ENCODE measurements at regions not wholly inside any gene's neighbourhood (a gene's known extent, or its start where the extent isn't known, plus 50 kb on each side); places are given as distances from the start of the nearest gene placed in this dataset.
A peak's percentile ranks its signal among the peaks of the same experiment; 100 is the strongest.

- H3K9ac ChIP-seq (ENCODE audit: low read length): no peak overlapping the region
- H3F3A ChIP-seq (ENCODE audit: insufficient read depth, low read length, poor library complexity, severe bottlenecking): no peaks in the 10 kb centered on the region
- no peaks in the 10 kb centered on the region for H3K9me2 ChIP-seq (ENCODE audit: insufficient read depth, low read length)
- H3K27ac ChIP-seq (ENCODE audit: low read length): no peak overlapping the region
- no peak overlapping the region for H3K4me2 ChIP-seq (ENCODE audit: low read length)
- no peaks in the 10 kb centered on the region for H3K36me3 ChIP-seq (ENCODE audit: insufficient read depth, low read length)
- no peaks in the 10 kb centered on the region for H4K20me1 ChIP-seq (ENCODE audit: insufficient read depth)
- TF ChIP-seq EP300 (conservative IDR thresholded peaks at IDR 0.05; ENCODE audit: poor library complexity, severe bottlenecking) (no peak), POLR2AphosphoS5 (IDR thresholded peaks at IDR 0.05) (no peak), CTCF (IDR thresholded peaks at IDR 0.05; ENCODE audit: poor library complexity, severe bottlenecking) (no peak), REST (IDR thresholded peaks at IDR 0.05; ENCODE audit: borderline replicate concordance) (peak; percentile 82), RAD21 (conservative IDR thresholded peaks at IDR 0.05) (no peak), TAF1 (IDR thresholded peaks at IDR 0.05; ENCODE audit: low read depth) (no peak)
- H3K79me2 ChIP-seq (replicated peaks; ENCODE audit: insufficient read depth, low read length): no peaks in the 10 kb centered on the region
- no peaks in the 10 kb centered on the region for H3K27me3 ChIP-seq (ENCODE audit: insufficient read depth, low read depth, low read length)
- no peak overlapping the region for H2AFZ ChIP-seq (ENCODE audit: low read depth, low read length)
- no peak overlapping the region for H3K4me3 ChIP-seq (ENCODE audit: low read length)
- no peaks in the 10 kb centered on the region for H3K9me3 ChIP-seq (ENCODE audit: low read length)
These were observed 163.4 kb upstream of the PPP2R3A start for GRCh38 chr3:135802171-135802570.

- no peak overlapping the region for H3K4me2 ChIP-seq (ENCODE audit: low read length)
- H3K9me2 ChIP-seq (ENCODE audit: insufficient read depth, low read length): no peaks in the 10 kb centered on the region
- H3K4me3 ChIP-seq (ENCODE audit: low read length): no peak overlapping the region
- H3K27me3 ChIP-seq (ENCODE audit: insufficient read depth, low read depth, low read length): no peaks in the 10 kb centered on the region
- TF ChIP-seq CTCF (IDR thresholded peaks at IDR 0.05; ENCODE audit: poor library complexity, severe bottlenecking) (no peak), MXI1 (conservative IDR thresholded peaks at IDR 0.05; ENCODE audit: poor library complexity, severe bottlenecking) (no peak), REST (IDR thresholded peaks at IDR 0.05; ENCODE audit: borderline replicate concordance) (no peak), POLR2AphosphoS5 (IDR thresholded peaks at IDR 0.05) (no peak)
- H3F3A ChIP-seq (ENCODE audit: insufficient read depth, low read length, poor library complexity, severe bottlenecking): no peaks in the 10 kb centered on the region
- H3K9ac ChIP-seq (ENCODE audit: low read length): no peak overlapping the region
- no peak overlapping the region for H2AFZ ChIP-seq (ENCODE audit: low read depth, low read length)
- no peaks in the 10 kb centered on the region for H3K36me3 ChIP-seq (ENCODE audit: insufficient read depth, low read length)
- H3K27ac ChIP-seq (ENCODE audit: low read length): no peak overlapping the region
- no peaks in the 10 kb centered on the region for H3K79me2 ChIP-seq (replicated peaks; ENCODE audit: insufficient read depth, low read length)
- H4K20me1 ChIP-seq (ENCODE audit: insufficient read depth): no peaks in the 10 kb centered on the region
- no peaks in the 10 kb centered on the region for H3K9me3 ChIP-seq (ENCODE audit: low read length)
These were observed 162.4 kb upstream of the PPP2R3A start for GRCh38 chr3:135803028-135803692.

All from neural cell (in vitro differentiated cells).